ENCODE measurements at regions not wholly inside any gene's neighbourhood (a gene's known extent, or its start where the extent isn't known, plus 50 kb on each side); places are given as distances from the start of the nearest gene placed in this dataset.

DNA sequence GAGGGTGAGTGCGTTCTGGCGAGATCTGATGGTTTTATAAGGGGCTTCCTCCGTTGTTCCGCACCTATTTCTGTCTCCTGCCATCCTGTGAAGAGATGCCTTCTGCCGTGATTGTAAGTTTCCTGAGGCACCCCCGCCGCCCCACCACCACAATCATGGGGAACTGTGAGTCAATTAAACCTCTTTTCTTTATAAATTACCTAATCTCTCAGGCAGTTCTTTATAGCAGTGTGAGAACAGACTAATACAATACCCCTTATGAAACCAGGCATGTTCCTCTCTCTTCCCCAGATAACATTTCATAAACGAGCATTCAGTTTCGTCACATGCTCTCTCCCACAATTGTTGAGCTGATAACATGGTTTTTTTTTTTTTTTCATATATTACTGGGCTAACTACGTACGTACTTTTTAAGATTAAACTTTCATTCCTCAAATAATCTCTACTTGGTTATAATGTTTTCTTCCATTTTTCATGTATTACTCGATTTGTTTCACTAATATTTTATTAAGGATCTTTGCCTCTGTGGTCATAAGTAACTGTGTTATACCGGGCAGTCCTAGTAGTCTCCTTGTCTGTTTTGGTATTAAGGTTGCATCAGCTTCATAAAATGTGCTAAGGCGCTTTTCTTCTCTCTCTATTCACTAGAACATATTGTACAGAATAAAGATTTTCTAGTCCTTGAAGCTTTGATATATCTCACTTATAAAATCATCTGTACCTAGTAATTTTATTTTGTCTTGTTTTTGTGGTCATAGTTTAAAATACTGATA lies 64.9 kb upstream of the MVB12B start:
- intact Hi-C loops (cut with DNase I), result no loop called here
- H3K27ac ChIP-seq, result no peak overlapping the region
- no peak for DNase-seq
- no peaks in the 10 kb centered on the region for H3K9me3 ChIP-seq (replicated peaks in 1 of 3)
- TF ChIP-seq POLR2A (IDR thresholded peaks at IDR 0.05), result no peak
- 65 to 70% (median 67%) methylated on average over 14 of the region's 14 CpGs for WGBS, 4 donors
- no peak overlapping the region for H3K4me3 ChIP-seq
- peaks cover 21% of the 10 kb centered on the region for H3K27me3 ChIP-seq
- no peaks in the 10 kb centered on the region for H3K36me3 ChIP-seq (replicated peaks in 1 of 2)
- no peaks in the 10 kb centered on the region for H3K4me1 ChIP-seq (replicated peaks in 1 of 2)

DNA sequence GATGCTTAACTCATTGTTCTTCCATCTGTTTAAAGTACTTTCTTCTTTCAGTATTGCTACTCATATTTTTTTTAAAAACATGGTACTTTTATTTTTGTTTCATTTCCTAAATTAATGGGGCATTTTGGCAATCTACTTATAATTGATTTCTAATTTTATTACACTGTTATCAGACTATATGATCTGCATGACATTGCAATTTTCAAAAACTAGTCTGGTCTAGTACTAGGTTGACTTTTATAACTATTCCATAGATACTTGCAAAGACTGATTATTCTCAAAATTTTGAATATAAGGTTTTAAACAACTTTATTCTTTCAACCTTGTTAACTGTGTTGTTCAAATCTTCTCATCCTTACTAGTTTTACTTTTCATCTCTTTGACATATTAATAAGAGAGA lies 63.9 kb upstream of the MVB12B start:
- Histone ChIP-seq H3K36me3 (replicated peaks in 1 of 2) (no peaks in the 10 kb centered on the region), H3K9me3 (replicated peaks in 1 of 3) (no peaks in the 10 kb centered on the region), H3K4me1 (replicated peaks in 1 of 2) (no peaks in the 10 kb centered on the region), H3K27me3 (peaks cover 21% of the 10 kb centered on the region), H3K27ac (no peak overlapping the region), H3K4me3 (no peak overlapping the region)
- DNase-seq, result no peak
- TF ChIP-seq, protein P1, sequence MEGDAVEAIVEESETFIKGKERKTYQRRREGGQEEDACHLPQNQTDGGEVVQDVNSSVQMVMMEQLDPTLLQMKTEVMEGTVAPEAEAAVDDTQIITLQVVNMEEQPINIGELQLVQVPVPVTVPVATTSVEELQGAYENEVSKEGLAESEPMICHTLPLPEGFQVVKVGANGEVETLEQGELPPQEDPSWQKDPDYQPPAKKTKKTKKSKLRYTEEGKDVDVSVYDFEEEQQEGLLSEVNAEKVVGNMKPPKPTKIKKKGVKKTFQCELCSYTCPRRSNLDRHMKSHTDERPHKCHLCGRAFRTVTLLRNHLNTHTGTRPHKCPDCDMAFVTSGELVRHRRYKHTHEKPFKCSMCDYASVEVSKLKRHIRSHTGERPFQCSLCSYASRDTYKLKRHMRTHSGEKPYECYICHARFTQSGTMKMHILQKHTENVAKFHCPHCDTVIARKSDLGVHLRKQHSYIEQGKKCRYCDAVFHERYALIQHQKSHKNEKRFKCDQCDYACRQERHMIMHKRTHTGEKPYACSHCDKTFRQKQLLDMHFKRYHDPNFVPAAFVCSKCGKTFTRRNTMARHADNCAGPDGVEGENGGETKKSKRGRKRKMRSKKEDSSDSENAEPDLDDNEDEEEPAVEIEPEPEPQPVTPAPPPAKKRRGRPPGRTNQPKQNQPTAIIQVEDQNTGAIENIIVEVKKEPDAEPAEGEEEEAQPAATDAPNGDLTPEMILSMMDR (IDR thresholded peaks at IDR 0.05), result no peak
- no peak for TF ChIP-seq POLR2A (IDR thresholded peaks at IDR 0.05)
- intact Hi-C loops (cut with DNase I), result no loop called here

DNA sequence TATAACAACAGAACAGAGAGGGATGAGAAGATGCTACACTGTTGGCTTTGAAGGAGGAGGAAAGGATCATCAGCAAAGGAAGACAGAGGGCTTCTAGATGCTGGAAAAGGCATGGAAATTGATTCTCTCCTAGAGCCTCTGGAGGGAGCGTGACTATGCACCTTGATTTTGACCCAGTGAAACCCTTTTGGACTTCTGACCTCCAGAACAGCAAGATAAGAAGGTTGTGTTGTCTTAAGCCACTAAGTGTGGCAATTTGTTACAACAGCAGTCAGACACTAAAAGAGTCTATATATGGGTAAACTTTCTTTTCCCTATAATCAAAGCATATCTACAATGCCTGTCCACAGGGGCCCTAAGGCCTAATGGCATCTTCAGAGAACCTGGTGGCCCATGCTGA lies 56.1 kb upstream of the MVB12B start:
- DNase-seq, result no peak
- H3K4me3 ChIP-seq, result no peak overlapping the region
- H3K36me3 ChIP-seq (replicated peaks in 1 of 2), result no peaks in the 10 kb centered on the region
- intact Hi-C loops (cut with DNase I), result no loop called here
- TF ChIP-seq, protein P1 (IDR thresholded peaks at IDR 0.05), result no peak
- no peak for TF ChIP-seq POLR2A (IDR thresholded peaks at IDR 0.05)
- H3K9me3 ChIP-seq (replicated peaks in 1 of 3), result peaks cover 0 to 4% (median 0%) of the 10 kb centered on the region in 3 donors
- no peaks in the 10 kb centered on the region for H3K27me3 ChIP-seq
- 53 to 67% (median 66%) methylated on average over 1 of the region's 1 CpG for WGBS, 4 donors
- no peaks in the 10 kb centered on the region for H3K4me1 ChIP-seq (replicated peaks in 1 of 2)
- H3K27ac ChIP-seq, result no peak overlapping the region

DNA sequence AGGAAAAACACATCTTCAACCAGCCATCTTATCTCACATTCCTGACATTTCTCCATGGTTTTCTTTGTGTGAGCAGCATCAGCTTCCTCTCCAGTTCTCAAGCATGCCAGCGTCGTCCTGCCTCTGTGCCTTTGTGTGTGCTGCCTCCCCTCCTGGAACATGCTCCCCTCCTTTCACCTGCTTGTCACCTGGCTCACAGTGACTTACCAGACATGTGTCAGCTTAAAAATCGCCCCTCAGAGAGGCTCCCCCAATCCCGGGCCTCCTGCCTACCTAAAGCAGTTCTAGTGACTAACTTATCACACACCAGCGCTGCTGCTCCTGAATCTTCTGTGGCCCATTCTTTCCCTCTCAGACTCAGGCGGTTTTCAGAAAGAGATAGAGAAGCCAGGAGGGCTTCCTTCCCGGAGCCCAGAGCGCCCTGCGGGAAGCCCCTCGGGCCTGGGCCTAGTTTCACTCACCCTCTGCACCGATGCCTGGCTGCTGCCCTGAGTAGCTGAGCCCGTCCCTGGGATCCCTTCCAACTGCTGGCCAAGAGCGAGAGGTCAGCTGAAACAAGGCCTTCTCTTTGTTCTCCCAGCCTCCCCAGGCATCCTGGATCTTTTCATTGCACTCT lies 51.1 kb upstream of the MVB12B start:
- no peak overlapping the region for H3K27ac ChIP-seq

More for the DNA sequence above, 51.1 kb upstream of the MVB12B start:
- Histone ChIP-seq H3K27me3 (no peaks in the 10 kb centered on the region), H3K9me3 (replicated peaks in 1 of 3) (peaks cover 0 to 4% (median 0%) of the 10 kb centered on the region in 3 donors), H3K4me3 (no peak overlapping the region), H3K36me3 (replicated peaks in 1 of 2) (no peaks in the 10 kb centered on the region), H3K4me1 (replicated peaks in 1 of 2) (no peaks in the 10 kb centered on the region)
- 52 to 68% (median 62%) methylated on average over 11 to 13 of the region's 13 CpGs for WGBS, 4 donors
- intact Hi-C loops (cut with DNase I), result no loop called here
- peak in 4 of 7 donors; percentile 29 to 46 (median 36) for DNase-seq
- no peak for TF ChIP-seq POLR2A (IDR thresholded peaks at IDR 0.05)
- TF ChIP-seq, protein P1 (IDR thresholded peaks at IDR 0.05), result no peak
